HepG2 (cell line): ENCODE measurements at regions not wholly inside any gene's neighbourhood (a gene's known extent, or its start where the extent isn't known, plus 50 kb on each side); places are given as distances from the start of the nearest gene placed in this dataset.

ENCODE experiments used
- ATAC-seq: fragments of 200-7000 bp; cut with Tn5 transposase; 3 replicates; pipeline ENCODE4 v1.9.1; 2020; ENCODE audit warnings: mild to moderate bottlenecking, moderate library complexity
- BruUV-seq: library from RNA; stranded (reverse); fragments of 400-500 nt; replicated peaks from 2 replicates; lab custom pipeline; 2021; lab: Mats Ljungman, UMichigan
- CTCF ChIA-PET: fragments of 300-600 bp; formaldehyde crosslinking; extraction: SDS; loops from one replicate; lab custom pipeline; 2021; ENCODE audit warnings: low total read pairs, inconsistent platforms, low intra/inter-chr PET ratio; lab: Yijun Ruan, JAX
- POLR2A ChIA-PET: fragments of 350-600 bp; sonication (Branson Sonifier 250); formaldehyde crosslinking; loops from one replicate; lab custom pipeline; 2020; ENCODE audit warnings: antibody characterized with exemption, inconsistent platforms; lab: Yijun Ruan, JAX
- DNase-seq: peaks from one replicate; pipeline ENCODE4 v3.0.0-alpha.2; 2015; ENCODE audit warnings: low spot score
- FAIRE-seq: peaks from 3 replicates; lab custom pipeline; 2011; peaks lifted over from hg19 to GRCh38; lab: Jason Lieb, UNC
- H2AFZ ChIP-seq: one replicate; pipeline ENCODE4 v1.6.1; 2011; ENCODE audit warnings: low read length, inconsistent platforms
- H3K27ac ChIP-seq: fragments of 300-600 bp; 3 replicates; pipeline ENCODE4 v1.8.0; 2011; ENCODE audit warnings: mixed run types, mild to moderate bottlenecking, mixed read lengths, low read length, inconsistent platforms; ENCODE audit not compliant: insufficient read depth; ENCODE audit errors: extremely low read length
- H3K27me3 ChIP-seq, 2 experiments: fragments of 200-600 bp in 1 of 2; 2 replicates in 1 of 2; 3 replicates in 1 of 2; pipeline versions ENCODE4 v1.6.0 to v1.8.0; 2011; ENCODE audit warnings: low read length in 2 of 2, mild to moderate bottlenecking in 2 of 2, moderate library complexity in 2 of 2, inconsistent platforms in 1 of 2; ENCODE audit not compliant: insufficient read depth in 2 of 2, control insufficient read depth in 1 of 2
- H3K36me3 ChIP-seq, 2 experiments: fragments of 200-600 bp in 1 of 2; replicated peaks in 1 of 2; 2 replicates in 1 of 2; 3 replicates in 1 of 2; pipeline versions ENCODE4 v1.5.1 to v1.8.0; 2011; ENCODE audit warnings: low read length in 2 of 2, inconsistent platforms in 1 of 2; ENCODE audit not compliant: insufficient read depth in 2 of 2, control insufficient read depth in 1 of 2
- H3K4me1 ChIP-seq: 2 replicates; pipeline ENCODE4 v1.5.1; 2012; ENCODE audit warnings: low read length, inconsistent platforms; ENCODE audit not compliant: insufficient read depth
- H3K4me2 ChIP-seq: 2 replicates; pipeline ENCODE4 v1.6.0; 2011; ENCODE audit warnings: low read depth, low read length, inconsistent platforms
- H3K4me3 ChIP-seq, 3 experiments: fragments of 200-600 bp in 1 of 3; sonication (generic), shearing (Covaris generic) in 1 of 3; replicated peaks in 1 of 3; 2 replicates each; pipeline ENCODE4 v1.5.1; 2011 to 2016; ENCODE audit warnings: low read length in 3 of 3, inconsistent platforms in 2 of 3, low read depth in 2 of 3, mild to moderate bottlenecking in 2 of 3, control low read depth in 1 of 3, mixed read lengths in 1 of 3; ENCODE audit not compliant: insufficient read depth in 1 of 3
- H3K79me2 ChIP-seq: one replicate; pipeline ENCODE4 v1.6.1; 2011; ENCODE audit warnings: low read length, inconsistent platforms; ENCODE audit not compliant: insufficient read depth
- H3K9ac ChIP-seq: 2 replicates; pipeline ENCODE4 v1.6.0; 2011; ENCODE audit warnings: mild to moderate bottlenecking, low read depth, low read length, inconsistent platforms; ENCODE audit not compliant: insufficient read depth
- H3K9me3 ChIP-seq: 2 replicates; pipeline ENCODE4 v1.5.1; 2012; ENCODE audit warnings: mild to moderate bottlenecking, low read length
- H4K20me1 ChIP-seq: 2 replicates; pipeline ENCODE4 v1.6.0; 2011; ENCODE audit warnings: inconsistent platforms, mild to moderate bottlenecking, low read length, moderate library complexity; ENCODE audit not compliant: insufficient read depth
- BATF2 ChIP-seq: sonication (generic); formaldehyde crosslinking; IDR thresholded peaks from 2 replicates; pipeline ENCODE4 v1.8.0; 2022; ENCODE audit warnings: mild to moderate bottlenecking, missing genetic modification reagents, moderate library complexity
- KLF11 ChIP-seq: IDR thresholded peaks from 2 replicates; pipeline ENCODE4 v1.6.1; 2016; ENCODE audit warnings: missing compliant biosample characterization
- MIER2 ChIP-seq: IDR thresholded peaks from 2 replicates; pipeline ENCODE4 v1.6.1; 2016; ENCODE audit warnings: missing biosample characterization, missing genetic modification reagents
- PHF8 ChIP-seq: sonication (generic); formaldehyde crosslinking; IDR thresholded peaks from 2 replicates; pipeline ENCODE4 v1.5.0; 2020; ENCODE audit warnings: missing genetic modification reagents
- SP1 ChIP-seq, 2 experiments: fragments of 450-650 bp in 1 of 2; sonication (generic) in 1 of 2; formaldehyde crosslinking in 1 of 2; IDR thresholded peaks; 2 replicates each; pipeline versions ENCODE4 v1.4.0 to v1.6.1; 2016 to 2020; ENCODE audit warnings: missing genetic modification reagents in 1 of 2
- SUZ12 ChIP-seq: fragments of 150-350 bp; IDR thresholded peaks from 2 replicates; pipeline ENCODE4 v1.6.1; 2014; ENCODE audit warnings: low read depth, low read length
- ZNF251 ChIP-seq: sonication (generic); formaldehyde crosslinking; IDR thresholded peaks from 2 replicates; pipeline ENCODE4 v1.9.0; 2021; ENCODE audit warnings: mild to moderate bottlenecking, missing genetic modification reagents
- ZNF670 ChIP-seq: sonication (generic); formaldehyde crosslinking; IDR thresholded peaks from 2 replicates; pipeline ENCODE4 v1.8.0; 2022; ENCODE audit warnings: mild to moderate bottlenecking, missing genetic modification reagents, borderline replicate concordance
- ZNF839 ChIP-seq: sonication (generic); formaldehyde crosslinking; IDR thresholded peaks from 2 replicates; pipeline ENCODE4 v1.4.0; 2020; ENCODE audit warnings: missing genetic modification reagents, mild to moderate bottlenecking, borderline replicate concordance
- ZXDC ChIP-seq: sonication (generic); formaldehyde crosslinking; IDR thresholded peaks from 2 replicates; pipeline ENCODE4 v1.5.0; 2020; ENCODE audit warnings: mild to moderate bottlenecking, missing genetic modification reagents
- WGBS: methylation state at CpG from one replicate; pipeline ENCODE4 v1.1.6; 2017; ENCODE audit warnings: low lambda C conversion rate; 5-methylcytosine and 5-hydroxymethylcytosine counted together
- in situ Hi-C: cut with HindIII; loops from 2 replicates; pipeline ENCODE4 v1.10.0; 2017; ENCODE audit warnings: low pct_unique_long_range_greater_than_20kb; ENCODE audit not compliant: extremely low pct_ligation_motif_present
- intact Hi-C: fragments of 100-400 bp; cut with micrococcal nuclease; formaldehyde crosslinking; loops from one replicate; pipeline ENCODE4 v1.10.0; 2022; ENCODE audit not compliant: unreplicated experiment
- TF ChIP-seq, protein P1 (sequence below): sonication (generic); formaldehyde crosslinking; IDR thresholded peaks from 2 replicates; pipeline ENCODE4 v1.5.1; 2020; ENCODE audit warnings: mild to moderate bottlenecking, missing genetic modification reagents

GRCh38 chr2:146541896-146542295, 1302.9 kb upstream of the ACVR2A start:
- Histone ChIP-seq H3K4me3 (no peak overlapping the region), H3K79me2 (no peaks in the 10 kb centered on the region), H3K9me3 (no peaks in the 10 kb centered on the region), H3K4me1 (no peaks in the 10 kb centered on the region), H3K9ac (no peak overlapping the region), H2AFZ (no peak overlapping the region), H3K36me3 (no peaks in the 10 kb centered on the region), H3K27me3 (no peaks in the 10 kb centered on the region), H3K4me2 (no peak overlapping the region), H4K20me1 (no peaks in the 10 kb centered on the region), H3K27ac (no peak overlapping the region)
- ATAC-seq (no peak), DNase-seq (no peak), FAIRE-seq (no peak)
- TF ChIP-seq SP1 (IDR thresholded peaks at IDR 0.05) (no peak), SP1 (CRISPR knock-in tag; IDR thresholded peaks at IDR 0.05) (no peak), KLF11 (CRISPR knock-in tag) (no peak), ZNF251 (no peak), SUZ12 (no peak), ZXDC (CRISPR knock-in tag) (no peak), ZNF839 (CRISPR knock-in tag) (no peak), ZNF670 (CRISPR knock-in tag) (no peak), MIER2 (CRISPR knock-in tag) (no peak), PHF8 (CRISPR knock-in tag) (no peak), BATF2 (CRISPR knock-in tag) (no peak)
- TF ChIP-seq, protein P1, sequence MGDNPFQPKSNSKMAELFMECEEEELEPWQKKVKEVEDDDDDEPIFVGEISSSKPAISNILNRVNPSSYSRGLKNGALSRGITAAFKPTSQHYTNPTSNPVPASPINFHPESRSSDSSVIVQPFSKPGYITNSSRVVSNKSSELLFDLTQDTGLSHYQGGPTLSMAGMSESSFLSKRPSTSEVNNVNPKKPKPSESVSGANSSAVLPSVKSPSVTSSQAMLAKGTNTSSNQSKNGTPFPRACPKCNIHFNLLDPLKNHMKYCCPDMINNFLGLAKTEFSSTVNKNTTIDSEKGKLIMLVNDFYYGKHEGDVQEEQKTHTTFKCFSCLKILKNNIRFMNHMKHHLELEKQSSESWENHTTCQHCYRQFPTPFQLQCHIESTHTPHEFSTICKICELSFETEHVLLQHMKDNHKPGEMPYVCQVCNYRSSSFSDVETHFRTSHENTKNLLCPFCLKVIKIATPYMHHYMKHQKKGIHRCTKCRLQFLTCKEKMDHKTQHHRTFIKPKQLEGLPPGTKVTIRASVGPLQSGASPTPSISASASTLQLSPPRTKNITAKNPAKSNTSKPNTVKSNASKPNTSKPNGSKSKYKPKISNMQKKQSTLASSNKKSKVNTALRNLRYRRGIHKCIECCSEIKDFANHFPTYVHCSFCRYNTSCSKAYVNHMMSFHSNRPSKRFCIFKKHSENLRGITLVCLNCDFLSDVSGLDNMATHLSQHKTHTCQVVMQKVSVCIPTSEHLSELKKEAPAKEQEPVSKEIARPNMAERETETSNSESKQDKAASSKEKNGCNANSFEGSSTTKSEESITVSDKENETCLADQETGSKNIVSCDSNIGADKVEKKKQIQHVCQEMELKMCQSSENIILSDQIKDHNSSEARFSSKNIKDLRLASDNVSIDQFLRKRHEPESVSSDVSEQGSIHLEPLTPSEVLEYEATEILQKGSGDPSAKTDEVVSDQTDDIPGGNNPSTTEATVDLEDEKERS (CRISPR knock-in tag) = no peak
- BruUV-seq = no TSS peak
- CTCF ChIA-PET = no interaction called here
- POLR2A ChIA-PET = no interaction called here
- intact Hi-C loops (no loop called here), in situ Hi-C loops (no loop called here)
- WGBS = 0% methylated on average over 1 of the region's 1 CpG
